PC-3 (cell line): ENCODE measurements at regions not wholly inside any gene's neighbourhood (a gene's known extent, or its start where the extent isn't known, plus 50 kb on each side); places are given as distances from the start of the nearest gene placed in this dataset.

Experiments used
- ATAC-seq: fragments of 200-7000 bp; cut with Tn5 transposase; 2 replicates; pipeline ENCODE4 v1.9.1; 2020; ENCODE audit warnings: mild to moderate bottlenecking, moderate library complexity
- BruUV-seq: library from RNA; stranded (reverse); fragments of 400-500 nt; replicated peaks from 2 replicates; lab custom pipeline; 2021; lab: Mats Ljungman, UMichigan
- CTCF ChIA-PET: fragments of 300-600 bp; sonication (Branson Sonifier 250); formaldehyde crosslinking; loops from one replicate; lab custom pipeline; 2022; ENCODE audit warnings: antibody characterized with exemption; lab: Charles Lee
- POLR2A ChIA-PET: fragments of 300-600 bp; sonication (Branson Sonifier 250); formaldehyde crosslinking; loops from one replicate; lab custom pipeline; 2022; ENCODE audit warnings: antibody characterized with exemption; ENCODE audit not compliant: unreplicated experiment; lab: Charles Lee
- DNase-seq: peaks from one replicate; pipeline ENCODE4 v3.0.0-alpha.2; 2015
- H2AFZ ChIP-seq: fragments of 300-600 bp; sonication (generic); 2 replicates; pipeline ENCODE4 v1.6.0; 2016; ENCODE audit warnings: antibody characterized with exemption, low read length
- H3F3A ChIP-seq: fragments of 300-600 bp; sonication (generic); one replicate; pipeline ENCODE4 v1.6.0; 2017; ENCODE audit warnings: antibody characterized with exemption, low read length, control low read depth, mild to moderate bottlenecking; ENCODE audit not compliant: unreplicated experiment
- H3K27ac ChIP-seq: fragments of 300-600 bp; sonication (generic); 2 replicates; pipeline ENCODE4 v1.5.1; 2016; ENCODE audit warnings: mild to moderate bottlenecking, low read length
- H3K27me3 ChIP-seq: fragments of 300-600 bp; sonication (generic); 2 replicates; pipeline ENCODE4 v1.6.1; 2016; ENCODE audit warnings: low read length, mixed read lengths
- H3K36me3 ChIP-seq: fragments of 300-600 bp; sonication (generic); 2 replicates; pipeline ENCODE4 v1.6.1; 2016; ENCODE audit warnings: low read depth, mixed run types, low read length, mixed read lengths
- H3K4me1 ChIP-seq: fragments of 300-600 bp; sonication (generic); 2 replicates; pipeline ENCODE4 v1.5.1; 2016; ENCODE audit warnings: low read length; ENCODE audit not compliant: insufficient read depth
- H3K4me2 ChIP-seq: fragments of 300-600 bp; sonication (generic); 2 replicates; pipeline ENCODE4 v1.6.0; 2016; ENCODE audit warnings: low read length
- H3K4me3 ChIP-seq: fragments of 300-600 bp; sonication (generic); 2 replicates; pipeline ENCODE4 v1.5.1; 2016; ENCODE audit warnings: mild to moderate bottlenecking, low read length, mixed read lengths
- H3K79me2 ChIP-seq: fragments of 300-600 bp; sonication (generic); 2 replicates; pipeline ENCODE4 v1.6.1; 2017; ENCODE audit warnings: low read length, mixed read lengths
- H3K9ac ChIP-seq: fragments of 300-600 bp; sonication (generic); 2 replicates; pipeline ENCODE4 v1.6.0; 2016; ENCODE audit warnings: mild to moderate bottlenecking, low read length
- H3K9me2 ChIP-seq: fragments of 300-600 bp; sonication (generic); replicated peaks from 2 replicates; pipeline ENCODE4 v1.6.1; 2016; ENCODE audit warnings: mixed run types, low read length, mixed read lengths
- H3K9me3 ChIP-seq: fragments of 300-600 bp; sonication (generic); 2 replicates; pipeline ENCODE4 v1.6.1; 2016; ENCODE audit warnings: low read length, mixed read lengths
- H4K20me1 ChIP-seq: fragments of 300-600 bp; sonication (generic); 2 replicates; pipeline ENCODE4 v1.6.1; 2016; ENCODE audit warnings: low read length, mixed read lengths
- EZH2 ChIP-seq: fragments of 300-600 bp; sonication (generic); IDR thresholded peaks from one replicate; pipeline ENCODE4 v1.6.1; 2017; ENCODE audit warnings: antibody characterized with exemption, mild to moderate bottlenecking, low read length; ENCODE audit not compliant: unreplicated experiment
- EZH2phosphoT487 ChIP-seq: fragments of 300-600 bp; sonication (generic); IDR thresholded peaks from 2 replicates; pipeline ENCODE4 v1.6.1; 2018; ENCODE audit warnings: mild to moderate bottlenecking, antibody characterized with exemption, low read length, borderline replicate concordance
- intact Hi-C: fragments of 100-400 bp; cut with micrococcal nuclease; formaldehyde crosslinking; loops from 2 replicates; pipeline ENCODE4 v1.9.0; 2023
- TF ChIP-seq, protein P1 (sequence below): fragments of 300-600 bp; sonication (generic); conservative IDR thresholded peaks from 2 replicates; pipeline ENCODE4 v1.5.1; 2017; ENCODE audit warnings: antibody characterized with exemption, low read depth, mild to moderate bottlenecking, low read length

- CTCF ChIA-PET = no interaction called here
- no peak overlapping the region for H2AFZ ChIP-seq
Observed at GRCh38 chr6:134402372-134402984, 84.6 kb upstream of the SGK1 start.

GRCh38 chr6:134400941-134401340, 83.0 kb upstream of the SGK1 start:
- CTCF ChIA-PET = no interaction called here
- Histone ChIP-seq H3K9me2 (no peaks in the 10 kb centered on the region), H3K9me3 (no peaks in the 10 kb centered on the region), H3K36me3 (no peaks in the 10 kb centered on the region), H3K79me2 (no peaks in the 10 kb centered on the region), H2AFZ (no peak overlapping the region), H3K27me3 (no peaks in the 10 kb centered on the region), H3F3A (no peaks in the 10 kb centered on the region), H4K20me1 (no peaks in the 10 kb centered on the region), H3K4me3 (no peak overlapping the region), H3K9ac (no peak overlapping the region), H3K4me1 (peaks cover 35% of the 10 kb centered on the region), H3K4me2 (peak overlapping the region; percentile 37; the same call in 1 of the 2 replicates), H3K27ac (peak overlapping the region; percentile 61)
- BruUV-seq = no TSS peak
- DNase-seq (peak; percentile 75), ATAC-seq (peak; percentile 65)
- TF ChIP-seq EZH2 = no peak
- TF ChIP-seq, protein P1, sequence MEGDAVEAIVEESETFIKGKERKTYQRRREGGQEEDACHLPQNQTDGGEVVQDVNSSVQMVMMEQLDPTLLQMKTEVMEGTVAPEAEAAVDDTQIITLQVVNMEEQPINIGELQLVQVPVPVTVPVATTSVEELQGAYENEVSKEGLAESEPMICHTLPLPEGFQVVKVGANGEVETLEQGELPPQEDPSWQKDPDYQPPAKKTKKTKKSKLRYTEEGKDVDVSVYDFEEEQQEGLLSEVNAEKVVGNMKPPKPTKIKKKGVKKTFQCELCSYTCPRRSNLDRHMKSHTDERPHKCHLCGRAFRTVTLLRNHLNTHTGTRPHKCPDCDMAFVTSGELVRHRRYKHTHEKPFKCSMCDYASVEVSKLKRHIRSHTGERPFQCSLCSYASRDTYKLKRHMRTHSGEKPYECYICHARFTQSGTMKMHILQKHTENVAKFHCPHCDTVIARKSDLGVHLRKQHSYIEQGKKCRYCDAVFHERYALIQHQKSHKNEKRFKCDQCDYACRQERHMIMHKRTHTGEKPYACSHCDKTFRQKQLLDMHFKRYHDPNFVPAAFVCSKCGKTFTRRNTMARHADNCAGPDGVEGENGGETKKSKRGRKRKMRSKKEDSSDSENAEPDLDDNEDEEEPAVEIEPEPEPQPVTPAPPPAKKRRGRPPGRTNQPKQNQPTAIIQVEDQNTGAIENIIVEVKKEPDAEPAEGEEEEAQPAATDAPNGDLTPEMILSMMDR = no peak
- TF ChIP-seq EZH2phosphoT487 = no peak
- POLR2A ChIA-PET = no interaction called here
- intact Hi-C loops = no loop called here

More at GRCh38 chr6:134402372-134402984, 84.6 kb upstream of the SGK1 start:
- POLR2A ChIA-PET = no interaction called here
- intact Hi-C loops = no loop called here
- H3K4me3 ChIP-seq = no peak overlapping the region
- ATAC-seq (no peak), DNase-seq (no peak)
- H4K20me1 ChIP-seq = no peaks in the 10 kb centered on the region
- H3K27ac ChIP-seq = no peak overlapping the region
- H3K9ac ChIP-seq = no peak overlapping the region
- peaks cover 35% of the 10 kb centered on the region for H3K4me1 ChIP-seq
- TF ChIP-seq, protein P1 = no peak
- TF ChIP-seq EZH2phosphoT487 (no peak), EZH2 (no peak)
- H3K4me2 ChIP-seq = no peak overlapping the region
- no peaks in the 10 kb centered on the region for H3K36me3 ChIP-seq
- H3K9me2 ChIP-seq = no peaks in the 10 kb centered on the region
- H3K79me2 ChIP-seq = no peaks in the 10 kb centered on the region
- BruUV-seq = no TSS peak
- no peaks in the 10 kb centered on the region for H3F3A ChIP-seq
- H3K27me3 ChIP-seq = no peaks in the 10 kb centered on the region
- H3K9me3 ChIP-seq = no peaks in the 10 kb centered on the region

DNA sequence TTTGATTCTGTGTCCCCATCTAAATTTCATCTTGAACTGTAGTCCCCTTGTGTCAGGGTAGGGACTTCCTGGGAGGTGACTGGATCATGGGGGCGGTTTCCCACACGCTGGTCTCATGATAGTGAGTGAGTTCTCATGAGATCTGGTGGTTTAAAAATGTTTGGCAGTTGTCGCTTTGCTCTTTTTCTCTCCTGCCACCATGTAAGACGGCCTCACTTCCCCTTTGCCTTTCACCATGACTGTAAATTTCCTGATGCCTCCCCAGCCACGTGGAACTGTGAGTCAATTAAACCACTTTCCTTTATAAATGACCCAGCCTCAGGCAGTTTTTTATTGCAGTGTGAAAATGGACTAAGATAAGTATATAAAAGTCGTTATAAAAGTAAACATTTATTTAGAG, 80.5 kb upstream of the SGK1 start:
- POLR2A ChIA-PET = no interaction called here
- no peaks in the 10 kb centered on the region for H4K20me1 ChIP-seq
- H3K4me2 ChIP-seq = no peak overlapping the region
- intact Hi-C loops = no loop called here
- no peak overlapping the region for H3K27ac ChIP-seq
- no peak overlapping the region for H3K9ac ChIP-seq
- H3K9me3 ChIP-seq = no peaks in the 10 kb centered on the region
- no peak overlapping the region for H3K4me3 ChIP-seq
- ATAC-seq = peak; percentile 41
- no peaks in the 10 kb centered on the region for H3K79me2 ChIP-seq
- H3K9me2 ChIP-seq = no peaks in the 10 kb centered on the region
- H2AFZ ChIP-seq = peak overlapping the region; percentile 72
- H3F3A ChIP-seq = no peaks in the 10 kb centered on the region
- TF ChIP-seq, protein P1 = no peak
- TF ChIP-seq EZH2phosphoT487 (no peak), EZH2 (no peak)
- CTCF ChIA-PET = no interaction called here
- H3K4me1 ChIP-seq = peaks cover 48% of the 10 kb centered on the region
- H3K27me3 ChIP-seq = no peaks in the 10 kb centered on the region
- peak; percentile 54 for DNase-seq
- H3K36me3 ChIP-seq = no peaks in the 10 kb centered on the region
- BruUV-seq = no TSS peak
